Gastrocnemius medialis (tissue), 4 donors: ENCODE measurements at regions not wholly inside any gene's neighbourhood (a gene's known extent, or its start where the extent isn't known, plus 50 kb on each side); places are given as distances from the start of the nearest gene placed in this dataset.
"Not testable (repeated sequence)": the region's sequence is repeated elsewhere in the genome, so short reads cannot be mapped to it uniquely, and the experiment has no call there.

Source experiments
- ATAC-seq, 2 donors: fragments of 150-250 bp; one replicate each; pipeline ENCODE4 v1.9.1; 2016
- DNase-seq, 2 donors: peaks; one replicate each; pipeline ENCODE4 v3.0.0-alpha.2; 2019
- H3K27ac ChIP-seq, 4 donors: fragments of 200-600 bp; sonication (generic); 1 replicate in 1 of 4; 2 replicates in 3 of 4; pipeline ENCODE4 v1.5.1; 2016 to 2018; ENCODE audit warnings: mild to moderate bottlenecking in 2 of 4, moderate library complexity in 1 of 4
- H3K27me3 ChIP-seq, 3 donors: fragments of 200-600 bp; sonication (generic) in 2 of 3; 1 replicate in 1 of 3; 2 replicates in 2 of 3; pipeline versions ENCODE4 v1.5.1 to v1.6.0; 2016 to 2019; ENCODE audit warnings: mild to moderate bottlenecking in 1 of 3, moderate library complexity in 1 of 3
- H3K36me3 ChIP-seq, 2 donors: fragments of 200-600 bp; sonication (generic) in 1 of 2; one replicate each; pipeline ENCODE4 v1.5.1; 2017 to 2018
- H3K4me1 ChIP-seq, 2 donors: fragments of 200-600 bp; sonication (generic) in 1 of 2; one replicate each; pipeline ENCODE4 v1.5.1; 2016 to 2017; ENCODE audit warnings: mild to moderate bottlenecking in 2 of 2
- H3K4me3 ChIP-seq, 4 donors: fragments of 200-600 bp; sonication (generic) in 3 of 4; 1 replicate in 1 of 4; 2 replicates in 3 of 4; pipeline ENCODE4 v1.5.1; 2016 to 2019; ENCODE audit warnings: mild to moderate bottlenecking in 2 of 4
- H3K9me3 ChIP-seq, 3 donors: fragments of 200-600 bp; sonication (generic) in 2 of 3; 1 replicate in 1 of 3; 2 replicates in 2 of 3; pipeline ENCODE4 v1.5.1; 2016 to 2019
- CTCF ChIP-seq, 5 experiments: fragments of 450-650 bp in 3 of 5; fragments of 200-600 bp in 2 of 5; sonication (generic) in 2 of 5; IDR thresholded peaks in 4 of 5; conservative IDR thresholded peaks in 1 of 5; 1 replicate in 4 of 5; 2 replicates in 1 of 5; pipeline ENCODE4 v1.5.1; 2016 to 2019; ENCODE audit warnings: antibody characterized with exemption in 5 of 5, mild to moderate bottlenecking in 3 of 5, moderate library complexity in 3 of 5
- POLR2A ChIP-seq, 2 donors: fragments of 450-650 bp; IDR thresholded peaks; one replicate each; pipeline ENCODE4 v1.6.1; 2017; ENCODE audit warnings: antibody characterized with exemption in 2 of 2, mild to moderate bottlenecking in 2 of 2, moderate library complexity in 2 of 2
- in situ Hi-C, 4 donors: fragments of 200-750 bp; cut with MboI; loops; one replicate each; pipeline versions ENCODE4 v1.15.0 to v1.8.0; 2017; ENCODE audit warnings: low sequenced_read_pairs in 4 of 4
- intact Hi-C: fragments of 100-400 bp; cut with DNase I; formaldehyde crosslinking; loops from one replicate; pipeline ENCODE4 v1.15.1; 2023; ENCODE audit warnings: low total_unique reads

GRCh38 chr2:18046558-18047212 is 168.2 kb downstream of the KCNS3 start:
- H3K4me3 ChIP-seq, result no peak overlapping the region
- intact Hi-C loops (loop anchor here (2.0 to 5.0 kb wide), 3 partner anchors 70 to 168 kb away; partner anchors contain the start of gene KCNS3), in situ Hi-C loops (no loop called here)
- ATAC-seq (peak; percentile 47 to 71), DNase-seq (peak; percentile 4 to 21)
- TF ChIP-seq POLR2A (IDR thresholded peaks at IDR 0.05) (no peak), CTCF (IDR thresholded peaks at IDR 0.05 in 4 of 5, conservative IDR thresholded peaks at IDR 0.05 in 1 of 5) (no peak)
- no peaks in the 10 kb centered on the region for H3K9me3 ChIP-seq
- peaks cover 18 to 24% of the 10 kb centered on the region in 2 donors for H3K4me1 ChIP-seq
- H3K36me3 ChIP-seq, result no peaks in the 10 kb centered on the region
- H3K27ac ChIP-seq, result peak overlapping the region; percentile 46 to 77 (median 62)
- H3K27me3 ChIP-seq, result no peaks in the 10 kb centered on the region

- ATAC-seq, result no peak
- H3K4me3 ChIP-seq, result no peak overlapping the region
- TF ChIP-seq CTCF (IDR thresholded peaks at IDR 0.05 in 4 of 5, conservative IDR thresholded peaks at IDR 0.05 in 1 of 5) (no peak), POLR2A (IDR thresholded peaks at IDR 0.05) (no peak)
Observed at GRCh38 chr2:18046017-18046416, 167.6 kb downstream of the KCNS3 start.

GRCh38 chr2:18045230-18045629 is 166.8 kb downstream of the KCNS3 start:
- peaks cover 18 to 24% of the 10 kb centered on the region in 2 donors for H3K4me1 ChIP-seq
- H3K4me3 ChIP-seq, result no peak overlapping the region
- DNase-seq (no peak), ATAC-seq (no peak)
- no peaks in the 10 kb centered on the region for H3K36me3 ChIP-seq
- H3K27me3 ChIP-seq, result no peaks in the 10 kb centered on the region
- intact Hi-C loops (loop anchor here (5.0 kb wide), 1 partner anchor 72 kb away; no protein-coding TSS in a partner anchor), in situ Hi-C loops (no loop called here)
- H3K27ac ChIP-seq, result no peak overlapping the region
- TF ChIP-seq CTCF (IDR thresholded peaks at IDR 0.05 in 4 of 5, conservative IDR thresholded peaks at IDR 0.05 in 1 of 5) (no peak), POLR2A (IDR thresholded peaks at IDR 0.05) (no peak)
- no peaks in the 10 kb centered on the region for H3K9me3 ChIP-seq

More at GRCh38 chr2:18046017-18046416, 167.6 kb downstream of the KCNS3 start:
- no peaks in the 10 kb centered on the region for H3K9me3 ChIP-seq
- peaks cover 18 to 24% of the 10 kb centered on the region in 2 donors for H3K4me1 ChIP-seq
- intact Hi-C loops, result loop anchor here (2.0 to 5.0 kb wide), 3 partner anchors 69 to 167 kb away; partner anchors contain the start of gene KCNS3
- no peaks in the 10 kb centered on the region for H3K27me3 ChIP-seq
- in situ Hi-C loops, result no loop called here
- no peaks in the 10 kb centered on the region for H3K36me3 ChIP-seq
- H3K27ac ChIP-seq, result peak overlapping the region in 2 of 4 donors; percentile 46 to 51
- no peak for DNase-seq

- in situ Hi-C loops, ATAC-seq, intact Hi-C loops, H3K9me3 ChIP-seq, H3K27me3 ChIP-seq, DNase-seq, H3K36me3 ChIP-seq, H3K27ac ChIP-seq, H3K4me1 ChIP-seq, H3K4me3 ChIP-seq: not testable (repeated sequence)
Observed at GRCh38 chr2:18017381-18017780, 138.9 kb downstream of the KCNS3 start.

- intact Hi-C loops, result no loop called here
- no peaks in the 10 kb centered on the region for H3K36me3 ChIP-seq
- no peaks in the 10 kb centered on the region for H3K27me3 ChIP-seq
- no peak overlapping the region for H3K27ac ChIP-seq
- no peak overlapping the region for H3K4me3 ChIP-seq
- DNase-seq (no peak), ATAC-seq (no peak)
- in situ Hi-C loops, result no loop called here
- no peaks in the 10 kb centered on the region for H3K4me1 ChIP-seq
- TF ChIP-seq POLR2A (IDR thresholded peaks at IDR 0.05) (no peak), CTCF (IDR thresholded peaks at IDR 0.05 in 4 of 5, conservative IDR thresholded peaks at IDR 0.05 in 1 of 5) (no peak)
- H3K9me3 ChIP-seq, result no peaks in the 10 kb centered on the region
Observed at GRCh38 chr2:18009891-18010290, 131.4 kb downstream of the KCNS3 start.
